ENCODE measurements at regions not wholly inside any gene's neighbourhood (a gene's known extent, or its start where the extent isn't known, plus 50 kb on each side); places are given as distances from the start of the nearest gene placed in this dataset.

DNA sequence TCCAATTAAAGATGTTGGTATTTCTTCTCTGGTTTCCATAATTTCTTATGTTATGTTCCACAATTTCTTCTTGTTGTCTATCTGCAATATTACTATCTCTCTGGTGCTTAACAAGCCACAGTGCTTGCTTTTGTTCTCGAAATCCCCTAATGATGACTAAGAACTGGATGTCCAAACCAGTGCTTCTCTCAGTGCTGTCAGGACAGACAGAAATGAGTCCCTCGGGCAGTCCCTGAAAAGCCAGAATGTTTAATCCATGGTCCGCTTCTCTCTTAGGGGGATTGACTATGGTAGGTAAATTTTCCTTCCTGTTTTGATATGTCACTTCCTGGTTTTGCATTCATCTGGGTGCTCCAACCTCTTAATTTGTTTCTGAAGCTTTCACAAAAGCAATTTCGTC, 321.6 kb upstream of the PCDH10 start:
- Histone ChIP-seq H3K36me3 (no peaks in the 10 kb centered on the region), H3K4me3 (no peak overlapping the region), H3K27me3 (no peaks in the 10 kb centered on the region), H3K27ac (no peak overlapping the region), H3K4me1 (no peaks in the 10 kb centered on the region), H3K9me3 (no peaks in the 10 kb centered on the region)
- 49 to 60% methylated on average over 4 of the region's 4 CpGs for WGBS, 2 donors
- intact Hi-C loops (cut with DNase I): no loop called here
- DNase-seq: no peak
- TF ChIP-seq, protein P1, sequence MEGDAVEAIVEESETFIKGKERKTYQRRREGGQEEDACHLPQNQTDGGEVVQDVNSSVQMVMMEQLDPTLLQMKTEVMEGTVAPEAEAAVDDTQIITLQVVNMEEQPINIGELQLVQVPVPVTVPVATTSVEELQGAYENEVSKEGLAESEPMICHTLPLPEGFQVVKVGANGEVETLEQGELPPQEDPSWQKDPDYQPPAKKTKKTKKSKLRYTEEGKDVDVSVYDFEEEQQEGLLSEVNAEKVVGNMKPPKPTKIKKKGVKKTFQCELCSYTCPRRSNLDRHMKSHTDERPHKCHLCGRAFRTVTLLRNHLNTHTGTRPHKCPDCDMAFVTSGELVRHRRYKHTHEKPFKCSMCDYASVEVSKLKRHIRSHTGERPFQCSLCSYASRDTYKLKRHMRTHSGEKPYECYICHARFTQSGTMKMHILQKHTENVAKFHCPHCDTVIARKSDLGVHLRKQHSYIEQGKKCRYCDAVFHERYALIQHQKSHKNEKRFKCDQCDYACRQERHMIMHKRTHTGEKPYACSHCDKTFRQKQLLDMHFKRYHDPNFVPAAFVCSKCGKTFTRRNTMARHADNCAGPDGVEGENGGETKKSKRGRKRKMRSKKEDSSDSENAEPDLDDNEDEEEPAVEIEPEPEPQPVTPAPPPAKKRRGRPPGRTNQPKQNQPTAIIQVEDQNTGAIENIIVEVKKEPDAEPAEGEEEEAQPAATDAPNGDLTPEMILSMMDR (IDR thresholded peaks at IDR 0.05): no peak
- TF ChIP-seq POLR2A (IDR thresholded peaks at IDR 0.05) (no peak), POLR2AphosphoS5 (IDR thresholded peaks at IDR 0.05) (no peak), EP300 (IDR thresholded peaks at IDR 0.05) (no peak)

DNA sequence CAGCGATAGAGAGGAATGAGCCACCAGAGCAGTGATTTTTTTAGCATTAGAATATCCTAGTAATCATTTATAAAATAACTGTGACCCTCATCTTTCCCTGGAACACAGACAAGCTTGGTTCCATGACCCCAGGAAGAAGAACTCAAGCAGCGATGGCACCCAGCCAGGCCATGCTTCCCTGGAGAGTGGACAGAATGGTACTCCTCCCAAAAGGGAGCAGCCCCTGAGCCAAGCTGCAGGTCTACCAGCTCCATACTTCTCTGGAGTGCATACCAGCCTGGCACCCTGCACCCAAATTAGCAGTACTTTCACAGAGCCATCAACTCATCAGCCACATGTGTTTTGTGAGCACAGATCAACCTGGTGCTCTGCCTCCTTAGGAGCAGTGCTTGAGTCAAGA, 310.9 kb upstream of the PCDH10 start:
- Histone ChIP-seq H3K36me3 (no peaks in the 10 kb centered on the region), H3K4me1 (no peaks in the 10 kb centered on the region), H3K9me3 (peaks cover 0 to 6% (median 2%) of the 10 kb centered on the region in 4 donors), H3K27me3 (no peaks in the 10 kb centered on the region), H3K27ac (no peak overlapping the region), H3K4me3 (no peak overlapping the region)
- no peak for TF ChIP-seq POLR2AphosphoS5 (IDR thresholded peaks at IDR 0.05)
- no peak for TF ChIP-seq POLR2A (IDR thresholded peaks at IDR 0.05)
- TF ChIP-seq, protein P1 (IDR thresholded peaks at IDR 0.05): no peak
- no peak for TF ChIP-seq EP300 (IDR thresholded peaks at IDR 0.05)
- no peak for DNase-seq
- intact Hi-C loops (cut with DNase I): no loop called here
- WGBS, 2 donors: 92 to 93% methylated on average over 2 of the region's 2 CpGs

DNA sequence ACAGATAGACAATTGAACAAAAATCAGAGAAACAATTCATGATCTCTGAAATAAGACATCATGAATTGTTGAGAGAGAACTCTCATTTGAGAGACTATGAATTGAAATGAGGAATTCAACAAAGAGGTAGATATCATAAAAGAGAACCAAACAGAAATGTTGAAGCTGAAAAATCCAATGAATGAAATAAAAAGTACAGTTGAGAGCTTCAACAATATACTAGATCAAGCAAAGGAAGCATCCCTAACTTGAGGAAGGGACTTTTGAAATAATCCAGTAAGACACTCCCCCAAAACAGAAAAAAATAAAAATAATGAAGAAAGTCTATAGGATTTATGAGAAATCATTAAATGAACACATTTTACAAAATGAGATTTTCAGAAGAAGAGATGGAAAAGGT, 310.0 kb upstream of the PCDH10 start:
- Histone ChIP-seq H3K4me3 (no peak overlapping the region), H3K4me1 (no peaks in the 10 kb centered on the region), H3K27me3 (no peaks in the 10 kb centered on the region), H3K36me3 (no peaks in the 10 kb centered on the region), H3K27ac (no peak overlapping the region), H3K9me3 (peaks cover 0 to 6% (median 2%) of the 10 kb centered on the region in 4 donors)
- intact Hi-C loops (cut with DNase I): no loop called here
- TF ChIP-seq, protein P1 (IDR thresholded peaks at IDR 0.05): no peak
- TF ChIP-seq POLR2A (IDR thresholded peaks at IDR 0.05) (no peak), EP300 (IDR thresholded peaks at IDR 0.05) (no peak)
- no peak for DNase-seq

DNA sequence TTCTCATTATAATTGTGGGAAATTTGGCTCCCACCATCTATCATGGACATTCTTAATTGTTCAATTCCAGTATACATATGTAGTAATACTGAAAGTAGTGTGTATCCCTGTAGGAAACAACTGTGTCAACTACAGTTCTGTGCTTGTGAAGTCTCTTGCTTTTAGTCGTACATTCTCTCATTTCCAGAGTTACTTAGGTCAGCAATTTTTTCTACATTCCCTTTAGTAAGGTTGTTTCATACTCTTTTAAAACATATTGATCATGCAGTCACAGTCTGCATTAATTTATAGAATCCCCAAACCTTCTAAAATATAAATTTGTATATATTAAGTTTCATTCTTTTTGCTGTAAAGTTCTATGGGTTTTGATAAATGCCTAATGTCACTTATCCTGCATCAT, 289.2 kb upstream of the PCDH10 start:
- Histone ChIP-seq H3K4me1 (no peaks in the 10 kb centered on the region), H3K4me3 (no peak overlapping the region), H3K27ac (no peak overlapping the region), H3K9me3 (no peaks in the 10 kb centered on the region), H3K36me3 (no peaks in the 10 kb centered on the region), H3K27me3 (no peaks in the 10 kb centered on the region)
- intact Hi-C loops (cut with DNase I): no loop called here
- DNase-seq: no peak
- no peak for TF ChIP-seq EP300 (IDR thresholded peaks at IDR 0.05)
- TF ChIP-seq POLR2A (IDR thresholded peaks at IDR 0.05): no peak
- TF ChIP-seq, protein P1 (IDR thresholded peaks at IDR 0.05): no peak
- TF ChIP-seq POLR2AphosphoS5 (IDR thresholded peaks at IDR 0.05): no peak
- WGBS, 2 donors: 83 to 84% methylated on average over 1 of the region's 1 CpG

DNA sequence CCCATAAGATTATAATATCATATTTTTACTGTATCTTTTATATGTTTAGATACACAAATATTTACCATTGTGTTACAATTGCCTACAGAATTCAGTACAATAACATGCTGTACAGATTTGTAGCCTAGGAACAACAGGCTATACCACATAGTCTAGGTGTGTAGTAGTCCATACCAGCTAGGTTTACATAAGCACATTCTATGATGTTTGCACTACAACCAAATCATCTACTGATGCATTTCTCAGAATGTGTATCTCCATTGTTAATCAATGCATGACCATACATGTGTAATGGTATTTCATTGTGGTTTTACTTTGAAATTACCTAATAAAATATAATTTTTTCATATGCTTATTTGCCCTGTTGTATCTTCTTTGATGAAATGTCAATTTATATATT, 288.1 kb upstream of the PCDH10 start:
- Histone ChIP-seq H3K27ac (no peak overlapping the region), H3K4me3 (no peak overlapping the region), H3K4me1 (no peaks in the 10 kb centered on the region), H3K27me3 (no peaks in the 10 kb centered on the region), H3K36me3 (no peaks in the 10 kb centered on the region), H3K9me3 (no peaks in the 10 kb centered on the region)
- intact Hi-C loops (cut with DNase I): no loop called here
- no peak for TF ChIP-seq POLR2A (IDR thresholded peaks at IDR 0.05)
- no peak for DNase-seq

All from sigmoid colon (tissue), 6 donors.